MCF 10A (cell line): ENCODE measurements at regions not wholly inside any gene's neighbourhood (a gene's known extent, or its start where the extent isn't known, plus 50 kb on each side); places are given as distances from the start of the nearest gene placed in this dataset.
"Not testable (repeated sequence)": the region's sequence is repeated elsewhere in the genome, so short reads cannot be mapped to it uniquely, and the experiment has no call there.

ENCODE experiments used
- BruUV-seq: library from RNA; stranded (reverse); fragments of 400-500 nt; replicated peaks from 2 replicates; lab custom pipeline; 2021; lab: Mats Ljungman, UMichigan
- CTCF ChIA-PET: fragments of 300-600 bp; sonication (Branson Sonifier 250); formaldehyde crosslinking; extraction: SDS; loops from one replicate; lab custom pipeline; 2021; ENCODE audit warnings: antibody characterized with exemption, inconsistent platforms; lab: Yijun Ruan, JAX
- POLR2A ChIA-PET: fragments of 300-600, 350-650 bp; sonication (Branson Sonifier 250); formaldehyde crosslinking; extraction: SDS; loops from one replicate; lab custom pipeline; 2020; ENCODE audit warnings: antibody characterized with exemption, inconsistent platforms; lab: Yijun Ruan, JAX
- DNase-seq: peaks from one replicate; pipeline ENCODE4 v3.0.0-alpha.2; 2018; ENCODE audit not compliant: unreplicated experiment
- H3K27ac Mint-ChIP-seq: one replicate; pipeline ENCODE4 v1.8.0; 2022; ENCODE audit warnings: mild to moderate bottlenecking, low read depth, mixed read lengths; ENCODE audit not compliant: unreplicated experiment
- H3K27me3 Mint-ChIP-seq: one replicate; pipeline ENCODE4 v1.8.0; 2022; ENCODE audit warnings: mixed read lengths; ENCODE audit not compliant: insufficient read depth, unreplicated experiment
- H3K36me3 Mint-ChIP-seq: one replicate; pipeline ENCODE4 v1.8.0; 2022; ENCODE audit warnings: mild to moderate bottlenecking, moderate library complexity, mixed read lengths; ENCODE audit not compliant: insufficient read depth, unreplicated experiment
- H3K4me1 Mint-ChIP-seq: one replicate; pipeline ENCODE4 v1.8.0; 2022; ENCODE audit warnings: mixed read lengths; ENCODE audit not compliant: insufficient read depth, unreplicated experiment
- H3K4me3 Mint-ChIP-seq: one replicate; pipeline ENCODE4 v1.8.0; 2022; ENCODE audit warnings: mild to moderate bottlenecking, moderate library complexity, mixed read lengths; ENCODE audit not compliant: unreplicated experiment
- H3K9me3 Mint-ChIP-seq: one replicate; pipeline ENCODE4 v1.8.0; 2022; ENCODE audit warnings: mixed read lengths; ENCODE audit not compliant: unreplicated experiment
- intact Hi-C: fragments of 100-400 bp; cut with micrococcal nuclease; formaldehyde crosslinking; loops from 2 replicates; pipeline ENCODE4 v1.14.1; 2022

DNA sequence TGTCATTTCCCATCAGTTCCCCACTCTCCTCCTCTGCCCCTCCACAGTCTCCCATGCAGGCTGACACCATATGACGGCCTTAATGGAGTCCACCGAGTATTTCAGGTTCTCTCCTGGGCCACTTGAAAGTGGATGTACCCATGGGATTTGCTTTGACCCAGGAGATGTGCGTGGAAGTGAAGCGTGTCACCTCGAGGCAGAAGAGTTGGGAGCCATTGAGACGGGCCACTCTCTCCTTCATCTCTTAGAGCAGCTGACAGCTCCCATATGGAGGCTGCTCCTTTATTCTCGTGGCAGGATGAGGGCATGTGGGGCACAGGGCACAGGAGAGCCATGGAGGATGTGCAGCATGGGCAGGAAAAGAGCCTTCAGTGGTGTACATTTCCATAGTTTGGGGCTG is 144.7 kb upstream of the CRYM start:
- H3K4me1 Mint-ChIP-seq, POLR2A ChIA-PET: not testable (repeated sequence)

DNA sequence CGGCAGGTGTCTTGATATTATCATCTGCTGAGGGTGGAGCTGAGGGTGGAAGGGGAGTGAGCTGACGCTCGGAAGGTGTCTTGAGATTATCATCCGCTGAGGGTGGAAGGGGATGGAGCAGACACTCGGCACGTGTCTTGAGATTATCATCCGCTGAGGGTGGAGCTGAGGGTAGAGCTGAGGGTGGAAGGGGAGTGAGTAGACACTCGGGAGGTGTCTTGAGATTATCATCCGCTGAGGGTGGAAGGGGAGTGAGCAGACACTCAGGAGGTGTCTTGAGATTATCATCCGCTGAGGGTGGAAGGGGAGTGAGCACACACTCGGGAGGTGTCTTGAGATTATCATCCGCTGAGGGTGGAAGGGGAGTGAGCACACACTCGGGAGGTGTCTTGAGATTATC is 126.6 kb upstream of the CRYM start:
- H3K9me3 Mint-ChIP-seq, H3K27ac Mint-ChIP-seq, CTCF ChIA-PET, DNase-seq, H3K36me3 Mint-ChIP-seq, H3K27me3 Mint-ChIP-seq, intact Hi-C loops, BruUV-seq, POLR2A ChIA-PET, H3K4me3 Mint-ChIP-seq, H3K4me1 Mint-ChIP-seq: not testable (repeated sequence)

More for the DNA sequence above, 144.7 kb upstream of the CRYM start:
- H3K36me3 Mint-ChIP-seq, BruUV-seq, H3K27me3 Mint-ChIP-seq, CTCF ChIA-PET, DNase-seq, intact Hi-C loops, H3K9me3 Mint-ChIP-seq, H3K4me3 Mint-ChIP-seq, H3K27ac Mint-ChIP-seq: not testable (repeated sequence)

DNA sequence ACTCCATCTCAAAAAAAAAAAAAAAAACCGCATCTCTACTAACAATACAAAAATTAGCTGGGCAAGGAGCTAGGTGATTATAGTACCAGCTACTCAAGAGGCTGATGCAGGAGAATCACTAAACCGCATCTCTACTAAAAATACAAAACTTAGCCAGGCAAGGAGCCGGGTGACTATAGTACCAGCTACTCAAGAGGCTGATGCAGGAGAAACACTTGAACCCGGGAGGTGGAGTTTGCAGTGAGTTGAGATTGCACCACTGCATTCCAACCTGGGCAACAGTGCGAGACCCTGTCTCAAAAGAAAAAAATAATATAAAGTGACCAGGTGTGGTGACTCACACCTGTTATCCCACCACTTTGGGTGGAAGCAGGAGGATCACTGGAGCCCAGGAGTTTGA is 119.8 kb upstream of the CRYM start:
- CTCF ChIA-PET, H3K27ac Mint-ChIP-seq, POLR2A ChIA-PET, H3K36me3 Mint-ChIP-seq, BruUV-seq, H3K4me3 Mint-ChIP-seq, H3K4me1 Mint-ChIP-seq, DNase-seq, H3K27me3 Mint-ChIP-seq, H3K9me3 Mint-ChIP-seq, intact Hi-C loops: not testable (repeated sequence)

DNA sequence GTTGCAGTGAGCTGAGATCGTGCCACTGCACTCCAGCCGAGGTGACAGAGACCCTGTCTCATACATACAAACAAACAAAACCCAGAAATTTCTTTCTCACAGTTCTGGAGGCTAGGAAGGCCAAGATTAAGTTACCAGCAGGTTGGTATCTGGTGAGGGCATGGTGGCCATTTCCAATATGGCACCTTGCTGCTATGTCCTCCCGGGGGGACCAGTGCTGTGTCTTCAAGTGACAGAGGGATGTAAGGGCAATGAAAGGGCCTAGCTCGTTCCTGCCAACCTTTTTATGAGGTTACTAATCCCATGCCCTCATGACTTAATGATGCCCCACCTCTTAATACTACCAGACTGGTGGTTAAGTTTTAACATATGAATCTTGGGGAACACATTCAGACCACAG is 118.5 kb upstream of the CRYM start:
- BruUV-seq, intact Hi-C loops, DNase-seq, CTCF ChIA-PET, H3K27ac Mint-ChIP-seq, H3K36me3 Mint-ChIP-seq, H3K9me3 Mint-ChIP-seq, H3K4me3 Mint-ChIP-seq, H3K27me3 Mint-ChIP-seq, H3K4me1 Mint-ChIP-seq, POLR2A ChIA-PET: not testable (repeated sequence)

DNA sequence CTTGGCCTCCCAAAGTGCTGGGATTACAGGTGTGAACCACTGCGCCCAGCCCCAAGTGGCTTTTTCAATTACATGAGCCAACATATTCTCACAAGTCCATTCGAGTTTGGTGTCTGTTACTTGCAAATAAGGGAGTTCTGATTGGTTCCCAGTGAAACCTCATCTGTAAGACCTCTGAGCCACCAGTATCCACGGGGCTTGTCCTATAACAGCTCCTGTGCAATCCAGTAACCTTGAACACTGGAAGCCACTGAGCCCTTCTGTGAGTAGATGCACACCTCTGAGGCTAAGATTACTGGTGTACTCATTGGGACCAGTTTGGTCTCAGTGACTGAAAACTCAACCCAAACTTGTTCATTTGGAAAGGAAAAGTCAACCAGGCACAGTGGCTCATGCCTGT is 112.5 kb upstream of the CRYM start:
- H3K36me3 Mint-ChIP-seq, H3K4me1 Mint-ChIP-seq, intact Hi-C loops, CTCF ChIA-PET, BruUV-seq, H3K27ac Mint-ChIP-seq, H3K4me3 Mint-ChIP-seq, H3K27me3 Mint-ChIP-seq, POLR2A ChIA-PET, DNase-seq, H3K9me3 Mint-ChIP-seq: not testable (repeated sequence)

DNA sequence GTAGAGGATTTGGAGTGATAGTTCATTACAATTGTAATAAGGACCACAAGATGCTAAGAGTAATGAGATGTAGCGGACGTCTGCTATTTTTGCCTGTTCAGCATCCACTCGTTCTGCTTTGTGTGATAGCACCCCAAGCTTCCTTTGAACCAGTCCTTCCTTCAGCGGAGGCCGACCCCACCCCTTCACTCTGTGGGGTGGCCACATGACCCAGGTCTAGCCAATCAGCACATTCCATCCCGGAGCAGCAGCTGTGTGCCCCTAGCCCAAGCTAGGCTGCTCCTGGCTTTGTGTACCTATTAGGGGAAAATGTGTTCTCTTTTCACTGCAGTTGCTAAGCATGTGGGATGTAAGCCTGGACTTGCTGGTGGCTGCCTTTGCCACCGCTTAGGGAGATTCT is 111.8 kb upstream of the CRYM start:
- H3K4me3 Mint-ChIP-seq, intact Hi-C loops, CTCF ChIA-PET, H3K27me3 Mint-ChIP-seq, H3K36me3 Mint-ChIP-seq, H3K9me3 Mint-ChIP-seq, DNase-seq, POLR2A ChIA-PET, H3K27ac Mint-ChIP-seq, H3K4me1 Mint-ChIP-seq: not testable (repeated sequence)
- BruUV-seq = TSS peak; percentile 51

DNA sequence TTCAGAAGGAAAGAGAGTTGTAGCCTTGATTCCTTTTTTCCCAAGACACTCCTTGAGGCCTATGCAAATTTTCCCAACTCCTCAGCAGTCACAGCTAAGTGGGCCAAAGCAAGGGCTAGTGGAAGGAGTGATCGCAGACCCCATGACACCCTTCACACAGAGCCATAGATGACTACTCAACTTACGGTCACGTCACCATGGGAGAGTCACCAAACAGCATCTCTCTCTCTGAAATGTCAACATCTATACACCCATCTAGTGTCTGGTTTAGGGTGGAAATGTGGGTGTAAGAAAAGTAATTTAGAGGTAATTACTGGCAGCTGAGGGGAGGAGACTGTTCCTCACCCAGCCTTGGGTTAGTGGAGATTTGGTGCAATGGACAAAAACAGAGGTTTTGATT is 109.7 kb upstream of the CRYM start:
- DNase-seq, H3K27me3 Mint-ChIP-seq, CTCF ChIA-PET, POLR2A ChIA-PET, H3K9me3 Mint-ChIP-seq, H3K4me1 Mint-ChIP-seq, H3K4me3 Mint-ChIP-seq, H3K36me3 Mint-ChIP-seq, BruUV-seq, intact Hi-C loops, H3K27ac Mint-ChIP-seq: not testable (repeated sequence)

DNA sequence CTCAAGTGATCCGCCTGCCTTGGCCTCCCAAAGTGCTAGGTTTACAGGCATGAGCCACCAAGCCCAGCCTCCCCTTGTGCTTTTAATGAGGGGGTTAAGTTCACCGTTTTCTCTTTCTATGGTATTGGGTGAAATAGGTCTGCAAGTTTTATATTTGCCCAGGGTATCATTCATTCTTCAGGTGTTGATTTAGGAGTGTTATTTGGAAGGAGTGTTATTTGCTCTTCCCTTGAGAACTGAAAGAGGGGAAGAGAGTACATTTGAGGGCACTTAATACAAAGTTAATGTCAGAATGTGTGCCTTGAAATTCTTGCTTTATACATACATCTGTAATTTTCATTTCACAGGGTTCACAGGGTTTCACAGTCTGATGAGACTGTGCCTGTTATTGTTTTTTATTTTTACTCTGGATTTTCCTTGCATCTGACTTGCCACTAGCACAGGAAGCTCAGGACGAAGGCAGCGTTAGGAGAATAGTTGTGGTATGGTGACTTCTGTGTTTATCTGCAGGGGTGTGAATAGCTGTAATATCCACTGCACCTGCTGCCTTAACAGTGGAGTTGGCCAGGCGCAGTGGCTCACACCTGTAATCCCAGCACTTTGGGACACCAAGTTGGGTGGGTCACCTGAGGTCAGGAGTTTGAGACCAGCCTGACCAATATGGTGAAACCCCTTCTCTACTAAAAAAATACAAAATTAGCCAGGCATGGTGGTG is 108.3 kb upstream of the CRYM start:
- DNase-seq, H3K27me3 Mint-ChIP-seq, CTCF ChIA-PET, H3K27ac Mint-ChIP-seq, H3K36me3 Mint-ChIP-seq, POLR2A ChIA-PET, intact Hi-C loops, H3K9me3 Mint-ChIP-seq, BruUV-seq, H3K4me3 Mint-ChIP-seq, H3K4me1 Mint-ChIP-seq: not testable (repeated sequence)

DNA sequence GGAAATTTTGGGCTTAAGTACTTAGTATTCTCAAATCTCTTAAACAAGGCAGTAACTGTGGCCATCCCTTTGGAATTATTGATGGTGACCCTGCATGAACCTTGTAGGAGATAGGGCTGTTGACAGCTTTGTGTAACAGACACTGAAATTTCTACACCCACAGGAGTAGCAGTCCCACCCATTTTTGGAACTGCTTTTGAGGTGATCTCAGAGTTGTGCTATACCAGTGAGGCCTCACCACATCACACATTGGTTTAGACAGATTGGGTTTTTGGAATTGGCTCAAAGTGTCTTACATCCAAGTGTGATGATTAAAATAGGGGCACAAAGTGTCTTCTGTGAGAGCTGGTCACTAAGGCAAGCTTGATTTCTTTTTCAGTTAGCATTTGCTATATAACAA is 105.6 kb upstream of the CRYM start:
- DNase-seq, H3K36me3 Mint-ChIP-seq, H3K9me3 Mint-ChIP-seq, CTCF ChIA-PET, H3K27me3 Mint-ChIP-seq, H3K4me1 Mint-ChIP-seq, intact Hi-C loops, POLR2A ChIA-PET, H3K27ac Mint-ChIP-seq, BruUV-seq, H3K4me3 Mint-ChIP-seq: not testable (repeated sequence)
